ENCODE measurements at regions not wholly inside any gene's neighbourhood (a gene's known extent, or its start where the extent isn't known, plus 50 kb on each side); places are given as distances from the start of the nearest gene placed in this dataset.

GRCh38 chr9:129386812-129387177 is 208.7 kb upstream of the IER5L start:
- intact Hi-C loops (cut with DNase I), result no loop called here
- DNase-seq (no peak), ATAC-seq (no peak)

- intact Hi-C loops (cut with DNase I), result no loop called here
- no peak for ATAC-seq
- DNase-seq, result no peak
These were observed 207.3 kb upstream of the IER5L start for GRCh38 chr9:129385211-129385934.

- DNase-seq (no peak), ATAC-seq (no peak)
- intact Hi-C loops (cut with DNase I), result no loop called here
These were observed 206.6 kb upstream of the IER5L start for GRCh38 chr9:129384491-129385210.

- DNase-seq, result peak; percentile 90
These were observed 205.8 kb upstream of the IER5L start for GRCh38 chr9:129383561-129384490.

GRCh38 chr9:129383019-129383560 is 205.0 kb upstream of the IER5L start:
- intact Hi-C loops (cut with DNase I), result no loop called here
- ATAC-seq, result peak; percentile 71 to 81

More at GRCh38 chr9:129383561-129384490, 205.8 kb upstream of the IER5L start:
- intact Hi-C loops (cut with DNase I), result no loop called here
- peak; percentile 90 to 92 for ATAC-seq

GRCh38 chr9:129382281-129383018 is 204.4 kb upstream of the IER5L start:
- ATAC-seq (peak in 1 of 2 donors; percentile 8), DNase-seq (no peak)
- intact Hi-C loops (cut with DNase I), result no loop called here

More at GRCh38 chr9:129383019-129383560, 205.0 kb upstream of the IER5L start:
- DNase-seq, result peak; percentile 48

- ATAC-seq, result no peak
- intact Hi-C loops (cut with DNase I), result no loop called here
- no peak for DNase-seq
These were observed 203.5 kb upstream of the IER5L start for GRCh38 chr9:129381481-129381957.

- intact Hi-C loops (cut with DNase I), result no loop called here
- ATAC-seq, result no peak
These were observed 202.9 kb upstream of the IER5L start for GRCh38 chr9:129380961-129381401.

GRCh38 chr9:129379886-129380285 is 201.8 kb upstream of the IER5L start:
- no peak for ATAC-seq
- no peak for DNase-seq
- intact Hi-C loops (cut with DNase I), result no loop called here

More at GRCh38 chr9:129380961-129381401, 202.9 kb upstream of the IER5L start:
- DNase-seq, result no peak

GRCh38 chr9:129379181-129379836 is 201.2 kb upstream of the IER5L start:
- intact Hi-C loops (cut with DNase I), result no loop called here
- ATAC-seq (no peak), DNase-seq (no peak)

- DNase-seq, result no peak
- ATAC-seq, result no peak
- intact Hi-C loops (cut with DNase I), result no loop called here
These were observed 200.0 kb upstream of the IER5L start for GRCh38 chr9:129377931-129378661.

- intact Hi-C loops (cut with DNase I), result no loop called here
- ATAC-seq (no peak), DNase-seq (no peak)
These were observed 199.1 kb upstream of the IER5L start for GRCh38 chr9:129377181-129377580.

- intact Hi-C loops (cut with DNase I), result no loop called here
- DNase-seq, result no peak
- no peak for ATAC-seq
These were observed 197.8 kb upstream of the IER5L start for GRCh38 chr9:129375845-129376244.

GRCh38 chr9:129374651-129375050 is 196.6 kb upstream of the IER5L start:
- intact Hi-C loops (cut with DNase I), result no loop called here
- no peak for ATAC-seq
- DNase-seq, result no peak

GRCh38 chr9:129374231-129374630 is 196.2 kb upstream of the IER5L start:
- ATAC-seq (no peak), DNase-seq (no peak)
- intact Hi-C loops (cut with DNase I), result no loop called here

- no peak for DNase-seq
- intact Hi-C loops (cut with DNase I), result no loop called here
These were observed 195.3 kb upstream of the IER5L start for GRCh38 chr9:129373361-129373760.

GRCh38 chr9:129370770-129371169 is 192.7 kb upstream of the IER5L start:
- ATAC-seq (no peak), DNase-seq (no peak)
- intact Hi-C loops (cut with DNase I), result no loop called here

More at GRCh38 chr9:129373361-129373760, 195.3 kb upstream of the IER5L start:
- no peak for ATAC-seq

All from left cardiac atrium (tissue), 4 donors.